GM04504 (cell line): ENCODE measurements at regions not wholly inside any gene's neighbourhood (a gene's known extent, or its start where the extent isn't known, plus 50 kb on each side); places are given as distances from the start of the nearest gene placed in this dataset.

Experiments used
- DNase-seq: peaks from one replicate; pipeline ENCODE4 v3.0.0-alpha.2; 2012; ENCODE audit warnings: low read depth

DNA sequence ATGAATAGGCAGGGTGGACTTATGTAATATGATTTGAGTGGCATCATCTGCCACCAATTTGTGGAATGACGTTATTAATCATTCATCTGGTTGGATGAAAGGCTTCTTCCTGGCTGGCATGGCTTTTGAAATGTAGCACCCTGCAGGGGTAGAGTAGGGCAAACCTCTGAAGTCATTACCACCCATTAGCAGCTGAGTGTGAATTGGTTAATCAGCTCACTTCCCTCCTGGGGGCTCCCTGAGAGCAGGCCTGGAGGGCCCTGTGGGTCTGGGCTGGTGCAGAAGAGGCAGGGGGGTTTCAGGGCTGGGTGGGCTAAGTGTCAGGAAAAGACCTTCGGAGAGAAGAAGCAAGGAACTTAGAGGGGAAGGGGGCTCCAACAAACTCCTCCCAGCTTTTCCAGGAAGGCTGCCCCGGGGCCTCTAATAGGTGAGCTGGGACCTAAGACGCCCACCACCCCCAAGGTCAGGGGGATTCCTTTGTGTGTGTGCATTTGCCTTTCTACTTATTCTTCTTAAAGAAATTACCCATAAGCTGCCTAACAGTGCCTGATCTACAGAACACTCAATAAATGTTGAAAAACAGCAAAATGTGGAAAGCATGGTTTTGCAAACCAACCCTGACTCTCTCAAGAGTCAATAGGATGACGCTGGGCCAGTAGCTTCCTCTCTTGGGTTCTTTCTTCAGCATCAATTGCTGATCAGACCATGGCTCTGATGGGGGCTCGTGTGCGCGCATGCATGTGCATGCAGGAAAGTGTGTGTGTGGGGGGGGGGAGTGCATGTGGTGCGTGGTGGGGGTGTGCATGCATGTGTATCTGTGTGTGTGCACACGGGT, 49.7 kb upstream of the ZNF516 start:
- DNase-seq, result no peak
